Kidney (tissue), 13 donors: ENCODE measurements at regions not wholly inside any gene's neighbourhood (a gene's known extent, or its start where the extent isn't known, plus 50 kb on each side); places are given as distances from the start of the nearest gene placed in this dataset.

Experiments
- DNase-seq, 5 donors: peaks; one replicate each; pipeline ENCODE4 v3.0.0-alpha.2; 2013 to 2020
- FAIRE-seq: peaks from 2 replicates; lab custom pipeline; 2012; peaks lifted over from hg19 to GRCh38; lab: Jason Lieb, UNC
- H3K27ac ChIP-seq, 2 donors: one replicate each; pipeline ENCODE4 v1.7.0; 2013; ENCODE audit warnings: low read depth in 2 of 2, low read length in 2 of 2, inconsistent platforms in 1 of 2
- H3K27me3 ChIP-seq: one replicate; pipeline ENCODE4 v1.7.1; 2013; ENCODE audit warnings: low read length, inconsistent platforms; ENCODE audit not compliant: control insufficient read depth, insufficient read depth
- H3K36me3 ChIP-seq, 3 donors: one replicate each; pipeline versions ENCODE4 v1.7.0 to v1.7.1; 2013; ENCODE audit warnings: low read length in 3 of 3, control low read depth in 1 of 3, inconsistent platforms in 1 of 3; ENCODE audit not compliant: insufficient read depth in 3 of 3, control insufficient read depth in 2 of 3
- H3K4me1 ChIP-seq, 3 donors: one replicate each; pipeline versions ENCODE4 v1.7.0 to v1.7.1; 2013; ENCODE audit warnings: low read length in 3 of 3, inconsistent platforms in 1 of 3, low read depth in 1 of 3; ENCODE audit not compliant: control insufficient read depth in 2 of 3, insufficient read depth in 2 of 3
- H3K4me3 ChIP-seq, 3 donors: one replicate each; pipeline versions ENCODE4 v1.7.0 to v1.8.1; 2013; ENCODE audit warnings: low read length in 3 of 3, control low read depth in 1 of 3, inconsistent platforms in 1 of 3
- H3K9ac ChIP-seq, 3 donors: one replicate each; pipeline versions ENCODE4 v1.7.0 to v1.7.1; 2013; ENCODE audit warnings: low read length in 3 of 3, control low read depth in 1 of 3, inconsistent platforms in 1 of 3
- H3K9me3 ChIP-seq, 3 donors: one replicate each; pipeline versions ENCODE4 v1.7.0 to v1.7.1; 2013; ENCODE audit warnings: low read length in 3 of 3, control low read depth in 1 of 3, inconsistent platforms in 1 of 3; ENCODE audit not compliant: control insufficient read depth in 2 of 3, insufficient read depth in 1 of 3
- CTCF ChIP-seq: IDR thresholded peaks from 3 replicates; pipeline ENCODE4 v1.5.1; 2012; ENCODE audit warnings: mild to moderate bottlenecking, moderate library complexity, borderline replicate concordance; ENCODE audit not compliant: insufficient read depth; ENCODE audit errors: extremely low read depth
- intact Hi-C: fragments of 100-400 bp; cut with DNase I; formaldehyde crosslinking; loops from one replicate; pipeline ENCODE4 v1.11.1; 2022
- donor health status: control.
- donor health status: control.
- donor health status: control.
- donor health status: control.
- donor health status: control.
- donor health status: DM: yes; HTN: yes; CAD: no.
- donor health status: Normal renal cell carcinoma (clear cell type).

DNA sequence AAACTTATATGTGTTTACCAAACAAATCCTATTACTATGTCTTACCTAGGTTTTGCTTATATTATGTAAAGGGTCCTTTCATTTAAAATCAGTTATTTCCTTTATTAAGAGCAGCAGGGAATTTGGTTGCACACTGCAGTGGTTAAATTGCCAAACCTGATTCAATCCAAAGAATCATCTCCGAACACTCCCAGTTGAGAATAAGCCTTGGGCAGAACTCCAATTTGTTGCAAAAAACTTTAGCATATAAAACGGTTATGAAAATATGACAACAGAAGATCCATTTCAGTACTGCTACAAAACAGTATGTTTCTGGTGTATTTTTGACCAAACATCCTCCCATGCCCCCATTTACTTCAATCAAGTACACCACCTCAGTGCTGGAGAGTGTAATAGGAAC lies 587.0 kb upstream of the GRAMD2B start:
- FAIRE-seq (no peak), DNase-seq (no peak)
- Histone ChIP-seq H3K27ac (no peak overlapping the region), H3K9me3 (no peaks in the 10 kb centered on the region), H3K9ac (no peak overlapping the region), H3K4me3 (no peak overlapping the region), H3K4me1 (no peaks in the 10 kb centered on the region), H3K27me3 (no peaks in the 10 kb centered on the region), H3K36me3 (no peaks in the 10 kb centered on the region)
- intact Hi-C loops: no loop called here
- no peak for TF ChIP-seq CTCF

GRCh38 chr5:125837866-125838265 lies 585.3 kb upstream of the GRAMD2B start:
- Histone ChIP-seq H3K27me3 (no peaks in the 10 kb centered on the region), H3K9ac (no peak overlapping the region), H3K9me3 (no peaks in the 10 kb centered on the region), H3K36me3 (no peaks in the 10 kb centered on the region), H3K4me1 (no peaks in the 10 kb centered on the region), H3K4me3 (no peak overlapping the region), H3K27ac (no peak overlapping the region)
- no peak for FAIRE-seq
- DNase-seq: no peak
- no peak for TF ChIP-seq CTCF
- intact Hi-C loops: no loop called here

DNA sequence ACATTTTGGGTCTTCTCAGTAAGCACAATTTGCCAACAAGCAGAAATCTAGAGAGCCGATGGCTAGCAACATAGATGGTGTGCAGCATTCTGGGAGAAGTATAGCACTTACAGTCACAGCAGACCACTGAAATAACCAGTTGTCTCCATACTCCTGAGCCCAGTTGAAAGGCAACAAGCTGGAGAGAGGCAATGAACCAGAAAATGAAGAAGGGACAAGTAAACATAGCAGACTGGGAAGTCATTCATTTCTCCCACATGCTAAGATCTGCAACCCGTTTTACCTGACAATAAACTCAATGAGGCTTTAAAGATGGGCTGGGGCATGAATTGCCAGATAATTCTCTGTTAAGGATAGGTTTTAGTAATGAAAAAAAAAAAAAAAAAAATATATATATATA lies 575.6 kb upstream of the GRAMD2B start:
- no peak overlapping the region for H3K9ac ChIP-seq
- no peaks in the 10 kb centered on the region for H3K36me3 ChIP-seq
- no peak for TF ChIP-seq CTCF
- FAIRE-seq (no peak), DNase-seq (peak in 2 of 5 donors; percentile 48)
- H3K27ac ChIP-seq: no peak overlapping the region
- H3K27me3 ChIP-seq: no peaks in the 10 kb centered on the region
- no peak overlapping the region for H3K4me3 ChIP-seq
- intact Hi-C loops: no loop called here
- H3K9me3 ChIP-seq: no peaks in the 10 kb centered on the region
- no peaks in the 10 kb centered on the region for H3K4me1 ChIP-seq

DNA sequence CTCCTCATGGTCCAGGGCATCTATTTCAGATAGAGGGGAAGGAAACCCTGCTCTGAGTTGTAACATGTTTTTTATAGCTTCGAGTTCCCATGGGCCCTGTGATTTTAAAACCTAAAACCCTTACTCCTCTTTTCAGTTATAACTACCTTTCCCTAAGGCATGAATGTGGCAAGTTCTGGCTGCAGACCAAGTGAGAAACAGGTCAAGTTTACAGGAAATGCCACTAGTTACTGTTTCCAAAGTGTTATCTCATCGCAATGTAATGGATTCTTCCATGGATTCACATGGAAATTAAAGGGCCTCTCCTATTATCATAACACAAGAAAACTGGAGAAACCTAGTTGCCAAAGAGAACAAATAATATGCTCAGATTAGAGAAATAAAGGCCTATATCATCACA lies 574.5 kb upstream of the GRAMD2B start:
- no peak for FAIRE-seq
- no peak for TF ChIP-seq CTCF
- no peak overlapping the region for H3K4me3 ChIP-seq
- DNase-seq: no peak
- H3K36me3 ChIP-seq: no peaks in the 10 kb centered on the region
- H3K4me1 ChIP-seq: no peaks in the 10 kb centered on the region
- H3K9me3 ChIP-seq: no peaks in the 10 kb centered on the region
- intact Hi-C loops: no loop called here
- no peaks in the 10 kb centered on the region for H3K27me3 ChIP-seq
- H3K9ac ChIP-seq: no peak overlapping the region
- no peak overlapping the region for H3K27ac ChIP-seq
